Naive thymus-derived CD4-positive, alpha-beta T cell (primary cell): ENCODE measurements at regions not wholly inside any gene's neighbourhood (a gene's known extent, or its start where the extent isn't known, plus 50 kb on each side); places are given as distances from the start of the nearest gene placed in this dataset.

ENCODE experiments used
- ATAC-seq: fragments of 150-1000 bp; cut with Tn5 transposase; 2 replicates; pipeline ENCODE4 v1.10.0; 2021; ENCODE audit warnings: mild to moderate bottlenecking, moderate library complexity
- CTCF ChIA-PET: fragments of 350-600 bp; sonication (Branson Sonifier 250); formaldehyde crosslinking; loops from one replicate; lab custom pipeline; 2021; ENCODE audit warnings: antibody characterized with exemption; lab: Charles Lee
- POLR2A ChIA-PET: fragments of 350-600 bp; sonication (Branson Sonifier 250); formaldehyde crosslinking; loops from one replicate; lab custom pipeline; 2021; ENCODE audit warnings: antibody characterized with exemption, inconsistent platforms; lab: Charles Lee
- DNase-seq, 9 donors: peaks; one replicate each; pipeline versions ENCODE4 v3.0.0 to v3.0.0-alpha.2; 2020 to 2022; ENCODE audit warnings: mixed read lengths in 1 of 9
- H3K27ac ChIP-seq: one replicate; pipeline ENCODE4 v1.7.0; 2013; ENCODE audit warnings: mild to moderate bottlenecking, low read depth, low read length, moderate library complexity
- H3K27me3 ChIP-seq, 2 donors: one replicate each; pipeline ENCODE4 v1.7.0; 2013; ENCODE audit warnings: low read length in 2 of 2, mild to moderate bottlenecking in 2 of 2, moderate library complexity in 2 of 2; ENCODE audit not compliant: control insufficient read depth in 2 of 2, insufficient read depth in 2 of 2
- H3K36me3 ChIP-seq, 3 experiments: 1 replicate in 2 of 3; 2 replicates in 1 of 3; pipeline ENCODE4 v1.7.0; 2013; ENCODE audit warnings: low read length in 3 of 3, mild to moderate bottlenecking in 3 of 3, moderate library complexity in 1 of 3; ENCODE audit not compliant: insufficient read depth in 3 of 3, control insufficient read depth in 2 of 3
- H3K4me1 ChIP-seq, 2 donors: one replicate each; pipeline ENCODE4 v1.7.0; 2013; ENCODE audit warnings: low read length in 2 of 2, mild to moderate bottlenecking in 2 of 2, moderate library complexity in 1 of 2; ENCODE audit not compliant: control insufficient read depth in 2 of 2, insufficient read depth in 2 of 2
- H3K4me3 ChIP-seq: 2 replicates; pipeline ENCODE4 v1.7.0; 2013; ENCODE audit warnings: mild to moderate bottlenecking, low read length
- H3K9me3 ChIP-seq, 3 experiments: 1 replicate in 2 of 3; 2 replicates in 1 of 3; pipeline ENCODE4 v1.7.0; 2013; ENCODE audit warnings: low read length in 3 of 3; ENCODE audit not compliant: control insufficient read depth in 2 of 3
- H3K27ac Mint-ChIP-seq, 9 donors: one replicate each; pipeline ENCODE4 v1.8.0; 2020 to 2022; ENCODE audit warnings: mixed read lengths in 9 of 9, mild to moderate bottlenecking in 8 of 9, moderate library complexity in 5 of 9, inconsistent platforms in 2 of 9
- H3K27me3 Mint-ChIP-seq, 5 donors: one replicate each; pipeline ENCODE4 v1.8.0; 2021 to 2022; ENCODE audit warnings: mixed read lengths in 5 of 5, mild to moderate bottlenecking in 1 of 5
- H3K36me3 Mint-ChIP-seq, 5 donors: one replicate each; pipeline ENCODE4 v1.8.0; 2020 to 2022; ENCODE audit warnings: mixed read lengths in 5 of 5, mild to moderate bottlenecking in 3 of 5, inconsistent platforms in 1 of 5
- H3K4me1 Mint-ChIP-seq, 7 donors: one replicate each; pipeline ENCODE4 v1.8.0; 2020 to 2022; ENCODE audit warnings: mixed read lengths in 7 of 7, mild to moderate bottlenecking in 3 of 7, inconsistent platforms in 1 of 7
- H3K4me3 Mint-ChIP-seq, 10 donors: one replicate each; pipeline ENCODE4 v1.8.0; 2020 to 2022; ENCODE audit warnings: mild to moderate bottlenecking in 10 of 10, mixed read lengths in 10 of 10, moderate library complexity in 6 of 10, inconsistent platforms in 2 of 10
- H3K9me3 Mint-ChIP-seq, 11 donors: one replicate each; pipeline ENCODE4 v1.8.0; 2020 to 2022; ENCODE audit warnings: mixed read lengths in 11 of 11, mild to moderate bottlenecking in 4 of 11, inconsistent platforms in 1 of 11, moderate library complexity in 1 of 11
- intact Hi-C, 2 donors: fragments of 100-400 bp; cut with micrococcal nuclease; formaldehyde crosslinking; loops; one replicate each; pipeline ENCODE4 v1.15.1; 2023

DNA sequence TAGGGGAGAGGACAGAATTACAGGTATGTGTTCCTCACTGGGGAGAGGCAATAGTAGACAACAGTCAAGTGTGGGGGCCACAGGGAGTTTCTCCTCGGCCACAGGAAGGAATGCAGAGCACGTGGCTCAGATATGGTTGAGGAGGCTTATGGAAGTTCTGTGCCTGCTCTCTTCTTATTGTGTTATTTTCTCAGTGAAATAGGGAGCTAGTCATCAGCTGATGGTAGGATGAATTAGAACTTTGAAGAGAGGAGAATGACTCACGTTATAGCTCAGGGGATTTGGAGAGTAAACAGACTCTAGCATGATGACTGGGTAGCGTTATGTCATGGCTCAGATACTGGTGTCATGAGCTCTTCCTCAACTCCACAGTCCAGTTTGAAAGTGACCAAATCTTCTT lies 308.3 kb upstream of the IGFBP3 start:
- Histone ChIP-seq H3K4me3 (no peak overlapping the region), H3K9me3 (no peaks in the 10 kb centered on the region), H3K36me3 (no peaks in the 10 kb centered on the region), H3K27me3 (no peaks in the 10 kb centered on the region), H3K4me1 (no peaks in the 10 kb centered on the region), H3K27ac (no peak overlapping the region)
- peaks cover 0 to 9% (median 4%) of the 10 kb centered on the region in 5 donors for H3K27me3 Mint-ChIP-seq
- DNase-seq, result no peak
- H3K9me3 Mint-ChIP-seq, result peaks cover 0 to 14% (median 2%) of the 10 kb centered on the region in 11 donors
- CTCF ChIA-PET, result no interaction called here
- H3K36me3 Mint-ChIP-seq, result no peaks in the 10 kb centered on the region
- H3K4me3 Mint-ChIP-seq, result no peak overlapping the region
- no peaks in the 10 kb centered on the region for H3K4me1 Mint-ChIP-seq
- intact Hi-C loops, result no loop called here
- POLR2A ChIA-PET, result no interaction called here
- H3K27ac Mint-ChIP-seq, result no peak overlapping the region
- no peak for ATAC-seq

- H3K9me3 Mint-ChIP-seq, result peaks cover 0 to 17% (median 7%) of the 10 kb centered on the region in 11 donors
These were observed 305.8 kb upstream of the IGFBP3 start for GRCh38 chr7:46226860-46227259.

DNA sequence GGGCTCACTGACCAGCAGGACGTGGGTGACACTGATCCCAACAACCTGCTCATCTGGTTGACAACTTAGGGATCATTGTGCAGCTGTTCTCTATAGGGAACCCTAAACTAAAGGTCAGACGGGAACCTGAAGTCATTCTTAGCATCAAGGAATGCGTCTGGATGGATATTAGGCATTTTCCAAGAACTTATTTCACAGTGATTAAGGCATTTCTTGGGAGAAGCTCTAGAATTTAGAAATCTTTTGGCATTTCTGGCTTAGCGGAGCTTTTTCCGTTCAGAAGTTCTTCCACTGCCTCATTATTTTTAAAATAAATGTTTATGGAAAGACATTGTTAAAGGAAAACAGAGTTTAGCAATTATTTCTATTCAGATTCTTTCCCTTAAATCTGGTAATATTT lies 303.3 kb upstream of the IGFBP3 start:
- Mint-ChIP-seq H3K4me3 (no peak overlapping the region), H3K4me1 (no peaks in the 10 kb centered on the region), H3K27ac (no peak overlapping the region), H3K36me3 (no peaks in the 10 kb centered on the region), H3K27me3 (peaks cover 0 to 17% (median 6%) of the 10 kb centered on the region in 5 donors), H3K9me3 (peaks cover 0 to 17% (median 7%) of the 10 kb centered on the region in 11 donors)
- no peaks in the 10 kb centered on the region for H3K36me3 ChIP-seq
- no peaks in the 10 kb centered on the region for H3K27me3 ChIP-seq
- intact Hi-C loops, result no loop called here
- ATAC-seq (no peak), DNase-seq (no peak)
- H3K4me3 ChIP-seq, result no peak overlapping the region
- no peak overlapping the region for H3K27ac ChIP-seq
- ChIA-PET POLR2A (interaction anchor here (0.6 kb wide), 1 partner anchor 191 kb away, joined by 3 read pairs; no protein-coding TSS in a partner anchor), CTCF (no interaction called here)
- H3K4me1 ChIP-seq, result no peaks in the 10 kb centered on the region
- H3K9me3 ChIP-seq, result no peaks in the 10 kb centered on the region

More at GRCh38 chr7:46226860-46227259, 305.8 kb upstream of the IGFBP3 start:
- H3K27me3 ChIP-seq, result no peaks in the 10 kb centered on the region
- H3K27ac ChIP-seq, result no peak overlapping the region
- no peak overlapping the region for H3K27ac Mint-ChIP-seq
- H3K4me1 ChIP-seq, result no peaks in the 10 kb centered on the region
- ATAC-seq (no peak), DNase-seq (no peak)
- H3K36me3 Mint-ChIP-seq, result no peaks in the 10 kb centered on the region
- CTCF ChIA-PET, result no interaction called here
- no peaks in the 10 kb centered on the region for H3K36me3 ChIP-seq
- no peak overlapping the region for H3K4me3 Mint-ChIP-seq
- intact Hi-C loops, result no loop called here
- H3K9me3 ChIP-seq, result no peaks in the 10 kb centered on the region
- POLR2A ChIA-PET, result no interaction called here
- peaks cover 0 to 11% (median 5%) of the 10 kb centered on the region in 5 donors for H3K27me3 Mint-ChIP-seq
- no peak overlapping the region for H3K4me3 ChIP-seq
- no peaks in the 10 kb centered on the region for H3K4me1 Mint-ChIP-seq

DNA sequence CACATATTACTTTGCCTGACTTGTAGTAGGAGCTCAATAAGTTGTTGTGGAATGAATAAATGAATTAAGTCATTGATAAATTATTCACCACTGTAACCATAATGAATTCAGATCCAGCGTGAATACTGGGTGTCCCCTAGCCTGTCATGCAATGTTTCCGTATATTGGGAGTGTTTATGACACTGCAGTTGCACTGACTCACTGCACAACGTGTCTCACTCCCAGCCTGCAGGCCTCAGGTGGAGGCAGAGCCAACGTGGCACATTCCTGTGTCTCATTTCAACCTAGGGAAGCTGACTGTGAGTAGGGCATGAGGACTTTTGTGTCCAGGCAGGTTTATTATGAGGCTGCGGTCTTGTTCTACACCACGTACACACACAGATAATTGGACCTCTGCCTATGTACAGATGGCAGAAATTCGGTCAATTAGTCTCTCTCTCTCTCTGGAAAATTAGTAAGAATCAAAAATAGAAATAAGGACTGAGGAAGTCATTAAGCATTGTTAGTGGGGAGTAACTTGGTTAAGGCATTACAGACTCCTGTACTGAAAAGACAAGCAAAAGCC lies 299.1 kb upstream of the IGFBP3 start:
- peaks cover 0 to 17% (median 9%) of the 10 kb centered on the region in 11 donors for H3K9me3 Mint-ChIP-seq
- no peaks in the 10 kb centered on the region for H3K4me1 Mint-ChIP-seq

DNA sequence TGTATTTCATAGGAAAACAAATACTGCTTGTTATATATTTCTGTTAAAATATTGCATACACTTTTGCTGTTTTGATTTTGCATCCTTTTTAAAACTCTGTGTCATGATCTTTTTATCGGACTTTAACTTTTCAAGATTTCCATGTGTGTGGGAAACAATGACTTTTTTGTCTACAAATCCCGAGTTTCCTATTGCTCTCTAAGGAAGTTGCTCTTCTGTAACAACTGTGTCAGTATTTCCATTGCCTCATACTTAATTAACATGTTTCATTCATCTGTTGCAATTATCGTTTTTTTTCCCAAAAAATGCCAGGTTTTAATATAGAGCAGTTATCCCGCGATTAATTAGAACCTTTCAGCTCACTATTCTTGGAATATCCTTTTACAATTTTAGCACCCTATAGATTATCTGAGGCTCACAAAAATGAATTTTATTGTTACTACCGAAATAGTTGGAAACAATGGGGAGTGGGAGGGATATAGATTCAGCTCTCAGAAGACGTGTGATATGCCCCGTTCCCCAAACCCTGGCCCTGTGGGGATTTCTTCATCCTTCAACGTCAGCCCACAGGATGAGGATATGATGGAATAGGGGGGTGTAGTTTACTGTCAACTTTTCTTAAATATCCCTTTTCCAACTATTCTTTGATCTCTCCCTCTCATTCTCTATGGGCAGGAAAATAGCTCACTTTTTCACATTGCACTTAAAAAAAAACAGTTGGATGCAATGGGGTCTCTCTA lies 297.6 kb upstream of the IGFBP3 start:
- no peak overlapping the region for H3K27ac ChIP-seq
- no peaks in the 10 kb centered on the region for H3K27me3 ChIP-seq
- Mint-ChIP-seq H3K9me3 (peaks cover 1 to 16% (median 8%) of the 10 kb centered on the region in 11 donors), H3K36me3 (no peaks in the 10 kb centered on the region), H3K27me3 (peaks cover 0 to 21% (median 3%) of the 10 kb centered on the region in 5 donors), H3K4me1 (no peaks in the 10 kb centered on the region), H3K4me3 (no peak overlapping the region), H3K27ac (no peak overlapping the region)
- DNase-seq (no peak), ATAC-seq (no peak)
- no peaks in the 10 kb centered on the region for H3K4me1 ChIP-seq
- intact Hi-C loops, result no loop called here
- no peaks in the 10 kb centered on the region for H3K9me3 ChIP-seq
- ChIA-PET POLR2A (no interaction called here), CTCF (no interaction called here)
- H3K4me3 ChIP-seq, result no peak overlapping the region
- no peaks in the 10 kb centered on the region for H3K36me3 ChIP-seq

More for the DNA sequence above, 299.1 kb upstream of the IGFBP3 start:
- H3K4me3 Mint-ChIP-seq, result no peak overlapping the region
- H3K27ac Mint-ChIP-seq, result no peak overlapping the region
- H3K36me3 ChIP-seq, result no peaks in the 10 kb centered on the region
- no peaks in the 10 kb centered on the region for H3K4me1 ChIP-seq
- H3K36me3 Mint-ChIP-seq, result no peaks in the 10 kb centered on the region
- ChIA-PET CTCF (no interaction called here), POLR2A (no interaction called here)
- intact Hi-C loops, result no loop called here
- no peak overlapping the region for H3K4me3 ChIP-seq
- ATAC-seq, result no peak
- no peaks in the 10 kb centered on the region for H3K9me3 ChIP-seq
- H3K27me3 Mint-ChIP-seq, result peaks cover 0 to 23% (median 3%) of the 10 kb centered on the region in 5 donors
- no peak overlapping the region for H3K27ac ChIP-seq
- no peaks in the 10 kb centered on the region for H3K27me3 ChIP-seq
- DNase-seq, result no peak

DNA sequence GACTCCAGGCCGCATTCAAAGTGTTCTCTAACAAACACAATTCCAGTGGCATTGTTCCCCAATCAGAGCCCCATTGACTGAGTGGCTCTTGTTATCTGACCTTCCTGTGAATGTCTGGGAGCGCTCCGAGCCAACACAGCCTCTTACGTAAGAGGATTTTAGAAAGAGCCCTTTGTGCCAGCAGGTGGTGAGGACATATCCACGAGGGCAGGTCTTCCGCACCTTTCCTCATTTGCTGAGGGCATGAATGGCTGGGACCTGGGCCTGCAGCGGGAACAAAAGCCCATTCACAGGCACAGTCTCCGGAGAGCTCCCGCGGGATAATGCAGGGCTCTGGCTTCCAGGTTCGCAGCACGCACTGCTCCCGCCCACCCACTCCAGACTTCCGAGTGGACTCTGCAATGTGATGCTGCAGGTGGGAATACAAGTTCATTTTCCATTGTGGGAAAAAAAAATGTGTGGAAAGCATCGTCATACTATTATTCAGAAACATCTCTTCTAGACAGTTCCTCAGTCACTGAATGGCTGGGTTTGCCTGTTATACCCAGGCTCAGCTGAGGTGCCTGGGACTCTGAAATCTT lies 295.0 kb upstream of the IGFBP3 start:
- Histone ChIP-seq H3K27ac (no peak overlapping the region), H3K27me3 (no peaks in the 10 kb centered on the region), H3K9me3 (no peaks in the 10 kb centered on the region), H3K36me3 (no peaks in the 10 kb centered on the region), H3K4me1 (no peaks in the 10 kb centered on the region), H3K4me3 (no peak overlapping the region)
- intact Hi-C loops, result no loop called here
- Mint-ChIP-seq H3K9me3 (peaks cover 0 to 15% (median 4%) of the 10 kb centered on the region in 11 donors), H3K4me3 (no peak overlapping the region), H3K27me3 (peaks cover 0 to 15% (median 0%) of the 10 kb centered on the region in 5 donors), H3K36me3 (no peaks in the 10 kb centered on the region), H3K4me1 (no peaks in the 10 kb centered on the region), H3K27ac (no peak overlapping the region)
- no peak for DNase-seq
- ChIA-PET POLR2A (no interaction called here), CTCF (no interaction called here)
- ATAC-seq, result no peak
